ENCODE measurements at regions not wholly inside any gene's neighbourhood (a gene's known extent, or its start where the extent isn't known, plus 50 kb on each side); places are given as distances from the start of the nearest gene placed in this dataset.
"Not testable (repeated sequence)": the region's sequence is repeated elsewhere in the genome, so short reads cannot be mapped to it uniquely, and the experiment has no call there.

GRCh38 chr9:39567396-39567795, 211.9 kb downstream of the SPATA31A1 start:
- not testable (repeated sequence) for DNase-seq

DNA sequence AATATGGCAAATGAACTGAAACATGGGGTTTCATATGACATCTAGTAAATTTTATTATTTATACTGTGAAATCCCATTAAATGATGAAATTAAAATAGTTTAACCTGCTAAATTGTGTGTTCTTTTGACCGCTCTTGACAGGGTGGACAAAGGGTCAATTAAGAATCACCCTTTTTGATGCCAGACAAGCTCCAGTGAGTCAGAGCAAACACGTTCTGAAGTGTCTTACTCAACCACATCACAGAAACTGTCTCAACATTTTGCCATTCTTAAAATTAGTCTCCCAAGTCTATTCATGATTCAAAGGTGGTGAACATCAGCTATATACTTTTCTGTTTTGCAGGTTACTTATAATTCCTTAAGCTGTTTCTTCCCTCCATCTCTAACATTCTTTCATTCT, 213.4 kb downstream of the SPATA31A1 start:
- not testable (repeated sequence) for DNase-seq

GRCh38 chr9:39573024-39574022, 217.9 kb downstream of the SPATA31A1 start:
- DNase-seq, result not testable (repeated sequence)

DNA sequence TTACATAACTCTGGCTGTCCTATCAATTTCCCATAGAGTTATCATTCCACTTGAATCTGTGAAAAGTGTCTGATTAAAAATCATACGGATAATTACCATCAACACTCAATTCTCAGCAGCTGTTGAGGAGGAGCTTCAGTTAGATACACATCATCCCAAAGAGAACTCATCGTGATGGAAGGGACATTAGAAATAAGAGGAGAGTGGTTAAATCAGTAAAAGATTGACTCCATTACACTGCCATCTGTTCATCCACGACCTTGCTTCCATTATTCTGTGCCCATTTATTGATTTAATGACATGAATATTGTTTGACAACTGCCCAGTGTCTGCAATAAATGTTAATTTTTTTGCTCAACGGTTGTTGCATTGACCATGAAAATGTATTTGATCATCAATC, 223.5 kb downstream of the SPATA31A1 start:
- DNase-seq, result not testable (repeated sequence)

DNA sequence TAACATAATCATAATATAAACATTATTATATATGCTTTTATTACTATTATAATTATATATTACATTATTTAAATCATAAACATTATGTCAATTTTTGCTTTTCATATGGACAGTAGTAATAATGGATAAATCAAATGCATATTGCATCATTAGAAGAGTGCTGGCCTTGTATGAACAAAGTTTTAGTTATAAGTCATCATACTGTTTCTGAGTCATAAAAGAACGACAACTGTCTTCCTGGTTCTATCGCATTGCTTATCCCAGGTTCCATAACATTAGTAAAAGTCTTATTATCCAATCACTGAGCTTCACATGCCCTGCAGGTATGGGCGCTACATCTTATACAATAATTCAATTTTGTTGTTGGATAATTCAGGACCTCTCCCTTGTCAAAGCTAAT, 225.8 kb downstream of the SPATA31A1 start:
- not testable (repeated sequence) for DNase-seq

GRCh38 chr9:39582677-39583412, 227.4 kb downstream of the SPATA31A1 start:
- DNase-seq, result not testable (repeated sequence)

DNA sequence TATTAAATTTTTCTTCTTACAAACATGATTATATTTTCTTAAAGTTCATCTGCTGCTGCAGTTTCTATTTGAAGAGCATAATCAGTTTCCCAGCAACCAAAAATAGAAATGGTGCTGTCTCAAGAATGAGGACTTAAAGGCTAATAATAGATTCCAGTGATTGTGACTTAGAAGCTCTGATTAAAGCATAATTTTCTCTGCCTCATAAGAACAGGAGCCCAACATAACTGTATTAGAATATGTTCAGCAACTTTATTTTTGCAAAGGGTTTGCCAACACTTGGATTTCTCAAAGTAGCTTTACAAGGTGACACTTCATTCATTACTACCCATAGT, 227.9 kb downstream of the SPATA31A1 start:
- not testable (repeated sequence) for DNase-seq

DNA sequence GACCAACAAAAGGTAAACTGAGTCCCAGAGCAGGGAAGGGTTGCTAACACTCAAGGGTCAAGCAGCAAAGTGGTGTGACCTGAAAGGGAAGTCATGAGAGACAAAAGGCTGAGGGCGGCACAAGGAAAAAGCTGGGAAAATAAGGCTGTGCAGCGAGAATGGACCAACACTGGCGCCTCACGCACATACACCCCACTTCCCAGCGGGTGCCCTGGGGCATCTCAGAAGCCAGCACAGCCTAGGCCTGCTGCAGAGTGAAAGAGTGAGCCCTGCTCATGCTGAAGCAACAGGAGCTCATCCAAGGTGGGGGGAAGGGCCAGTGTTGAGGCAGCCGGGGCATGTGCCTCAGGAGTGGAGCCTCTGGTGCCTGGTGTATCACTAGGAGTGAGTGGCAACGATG, 229.8 kb downstream of the SPATA31A1 start:
- not testable (repeated sequence) for DNase-seq

- no peak for DNase-seq
Measured at GRCh38 chr9:39587844-39588499, 232.5 kb downstream of the SPATA31A1 start.

GRCh38 chr9:39588500-39589137, 233.2 kb downstream of the SPATA31A1 start:
- DNase-seq, result no peak

DNA sequence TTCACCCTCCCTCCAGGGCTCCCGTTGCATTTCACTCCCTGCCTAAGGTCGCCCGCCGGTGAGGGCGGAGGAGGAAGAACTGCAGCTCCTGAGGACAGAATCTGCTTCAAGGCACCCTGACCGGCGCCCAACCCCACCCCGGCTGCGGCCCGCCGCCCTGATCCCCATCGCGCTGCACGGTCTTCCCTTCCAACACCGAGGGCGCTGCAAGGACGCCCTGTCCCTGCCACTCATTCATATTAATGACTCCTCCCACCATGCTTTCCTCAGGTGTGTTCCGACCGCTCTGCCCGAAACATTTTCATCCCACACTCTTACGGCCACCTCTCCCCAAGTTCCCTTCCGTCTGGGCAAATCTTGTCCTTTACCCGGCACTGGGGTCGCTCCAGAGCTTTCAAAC, 248.6 kb downstream of the SPATA31A1 start:
- DNase-seq, result not testable (repeated sequence)

GRCh38 chr9:39611449-39612231, 256.2 kb downstream of the SPATA31A1 start:
- not testable (repeated sequence) for DNase-seq

GRCh38 chr9:39616480-39616879, 261.0 kb downstream of the SPATA31A1 start:
- not testable (repeated sequence) for DNase-seq

DNA sequence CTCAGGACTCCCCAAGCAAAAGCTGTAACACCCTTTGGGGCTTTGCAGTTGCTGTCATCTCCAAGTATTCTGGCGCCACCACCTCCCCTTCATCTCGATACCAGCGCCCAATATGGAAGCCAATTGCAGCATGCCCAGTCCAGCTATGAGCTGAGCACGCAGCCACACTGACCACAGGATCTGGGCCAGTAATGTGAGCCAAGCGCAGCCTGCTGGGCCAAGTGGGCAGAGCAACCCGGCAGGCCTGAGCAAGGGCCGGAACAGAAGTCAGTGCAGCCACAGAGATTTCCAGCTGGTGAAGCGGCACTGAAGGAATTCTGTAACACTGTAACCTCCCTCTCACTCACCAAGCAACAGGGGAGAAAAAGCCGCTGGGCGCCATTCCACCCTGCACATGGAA, 268.6 kb downstream of the SPATA31A1 start:
- DNase-seq, result not testable (repeated sequence)

- not testable (repeated sequence) for DNase-seq
Measured at GRCh38 chr9:39632071-39632470, 276.6 kb downstream of the SPATA31A1 start.

DNA sequence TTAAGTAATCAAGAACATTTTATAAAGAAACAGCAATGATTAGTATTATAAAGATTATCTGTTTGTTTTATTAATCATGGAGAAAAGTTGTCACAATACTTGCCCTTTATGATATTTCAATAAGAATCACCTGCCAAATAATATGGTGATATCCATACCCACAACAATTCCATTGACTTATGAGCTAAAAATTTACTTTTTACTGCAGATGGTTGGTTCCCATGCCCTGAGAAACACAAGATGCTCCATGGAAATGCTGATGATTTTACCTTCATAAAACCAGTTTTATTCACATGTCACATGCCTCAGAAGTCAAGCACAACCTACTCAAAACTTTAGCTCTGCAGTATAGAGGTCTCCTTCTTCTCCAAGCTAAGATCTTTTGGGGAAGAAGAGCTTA, 293.6 kb downstream of the SPATA31A1 start:
- not testable (repeated sequence) for DNase-seq

DNA sequence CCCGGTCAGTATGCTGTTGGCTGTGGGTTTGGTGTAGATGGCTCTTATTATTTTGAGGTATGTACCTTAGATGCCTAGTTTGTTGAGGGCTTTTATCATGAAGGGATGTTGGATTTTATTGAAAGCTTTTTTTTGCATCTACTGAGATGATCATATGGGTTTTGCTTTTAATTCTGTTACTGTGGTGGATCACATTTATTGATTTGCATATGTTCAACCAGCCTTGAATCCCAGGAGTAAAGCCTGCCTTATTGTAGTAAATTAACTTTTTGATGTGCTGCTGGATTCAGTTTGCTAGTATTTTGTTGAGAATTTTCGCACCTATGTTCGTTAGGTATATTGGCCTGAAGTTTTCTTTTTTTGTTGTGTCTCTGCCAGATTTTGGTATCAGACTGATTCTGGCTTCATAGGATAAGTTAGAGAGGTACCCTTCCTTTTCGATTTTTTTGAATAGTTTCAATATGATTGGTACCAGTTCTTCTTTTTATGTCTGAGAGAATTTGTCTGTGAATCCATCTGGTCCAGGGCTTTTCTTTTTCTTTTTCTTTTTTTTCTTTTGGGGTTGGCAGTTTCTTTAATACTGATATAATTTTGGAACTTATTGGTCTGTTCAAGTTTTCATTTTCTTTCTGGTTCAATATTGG, 301.6 kb downstream of the SPATA31A1 start:
- DNase-seq, result not testable (repeated sequence)

DNA sequence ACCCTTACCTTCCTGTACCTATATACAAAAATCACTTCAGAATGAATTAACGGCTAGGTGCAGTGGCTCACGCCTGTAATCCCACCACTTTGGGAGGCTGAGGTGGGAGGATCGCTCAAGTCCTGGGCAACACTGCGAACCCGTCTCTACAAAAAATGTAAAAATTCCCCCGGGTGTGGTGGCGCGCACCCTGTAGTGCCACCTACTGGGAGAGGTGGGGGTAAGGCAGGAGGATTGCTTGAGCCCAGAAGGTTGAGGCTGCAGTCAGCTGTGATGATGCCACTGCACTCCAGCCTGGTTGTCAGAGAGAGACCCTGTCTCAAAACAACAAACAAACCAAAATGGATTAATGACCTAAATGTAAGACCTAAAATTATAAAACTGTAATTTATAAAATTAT, 307.6 kb downstream of the SPATA31A1 start:
- not testable (repeated sequence) for DNase-seq

- not testable (repeated sequence) for DNase-seq
Measured at GRCh38 chr9:39663713-39664112, 308.2 kb downstream of the SPATA31A1 start.

- not testable (repeated sequence) for DNase-seq
Measured at GRCh38 chr9:39665020-39665419, 309.6 kb downstream of the SPATA31A1 start.

All from occipital lobe (tissue), 1 donor.